Thyroid gland (tissue), 4 donors: ENCODE measurements at regions not wholly inside any gene's neighbourhood (a gene's known extent, or its start where the extent isn't known, plus 50 kb on each side); places are given as distances from the start of the nearest gene placed in this dataset.

ENCODE experiments used
- DNase-seq, 2 donors: peaks; one replicate each; pipeline ENCODE4 v3.0.0-alpha.2; 2019
- H3K27ac ChIP-seq, 3 donors: fragments of 200-600 bp; sonication (generic); 1 replicate in 2 of 3; 2 replicates in 1 of 3; pipeline ENCODE4 v1.5.1; 2016 to 2019; ENCODE audit warnings: mild to moderate bottlenecking in 1 of 3, moderate library complexity in 1 of 3
- H3K27me3 ChIP-seq: fragments of 200-600 bp; sonication (generic); one replicate; pipeline ENCODE4 v1.5.1; 2019
- H3K36me3 ChIP-seq, 2 donors: fragments of 200-600 bp; sonication (generic); one replicate each; pipeline ENCODE4 v1.5.1; 2016 to 2019
- H3K4me1 ChIP-seq, 2 donors: fragments of 200-600 bp; sonication (generic); one replicate each; pipeline ENCODE4 v1.5.1; 2017 to 2019
- H3K4me3 ChIP-seq, 3 donors: fragments of 200-600 bp; sonication (generic); replicated peaks in 1 of 3; 1 replicate in 2 of 3; 2 replicates in 1 of 3; pipeline ENCODE4 v1.5.1; 2016; ENCODE audit warnings: mild to moderate bottlenecking in 1 of 3
- H3K9me3 ChIP-seq: fragments of 200-600 bp; sonication (generic); one replicate; pipeline ENCODE4 v1.5.1; 2017
- CTCF ChIP-seq, 6 experiments: fragments of 200-600 bp in 3 of 6; fragments of 450-650 bp in 3 of 6; sonication (generic) in 3 of 6; IDR thresholded peaks; one replicate each; pipeline ENCODE4 v1.5.1; 2016 to 2019; ENCODE audit warnings: antibody characterized with exemption in 6 of 6, mild to moderate bottlenecking in 2 of 6, inconsistent platforms in 1 of 6, moderate library complexity in 1 of 6
- POLR2A ChIP-seq, 2 donors: fragments of 450-650 bp; IDR thresholded peaks; one replicate each; pipeline ENCODE4 v1.6.1; 2017; ENCODE audit warnings: antibody characterized with exemption in 2 of 2, mild to moderate bottlenecking in 2 of 2, moderate library complexity in 1 of 2
- WGBS, 2 donors: methylation state at CpG; one replicate each; pipeline ENCODE4 v1.1.5; 2017; 5-methylcytosine and 5-hydroxymethylcytosine counted together
- intact Hi-C: fragments of 100-400 bp; cut with DNase I; formaldehyde crosslinking; loops from one replicate; pipeline ENCODE4 v1.15.1; 2023

GRCh38 chr1:73899311-73899710, 298.7 kb downstream of the LRRIQ3 start:
- Histone ChIP-seq H3K9me3 (no peaks in the 10 kb centered on the region), H3K4me3 (no peak overlapping the region), H3K4me1 (no peaks in the 10 kb centered on the region), H3K27me3 (no peaks in the 10 kb centered on the region), H3K36me3 (no peaks in the 10 kb centered on the region), H3K27ac (no peak overlapping the region)
- TF ChIP-seq POLR2A (IDR thresholded peaks at IDR 0.05) = no peak
- TF ChIP-seq CTCF (IDR thresholded peaks at IDR 0.05) = no peak
- intact Hi-C loops = no loop called here
- WGBS, 2 donors = 36 to 47% methylated on average over 3 of the region's 3 CpGs
- no peak for DNase-seq

GRCh38 chr1:73898540-73898939, 299.4 kb downstream of the LRRIQ3 start:
- H3K9me3 ChIP-seq = no peaks in the 10 kb centered on the region
- no peaks in the 10 kb centered on the region for H3K36me3 ChIP-seq
- 76 to 84% methylated on average over 3 of the region's 3 CpGs for WGBS, 2 donors
- no peaks in the 10 kb centered on the region for H3K27me3 ChIP-seq
- intact Hi-C loops = no loop called here
- H3K4me3 ChIP-seq = no peak overlapping the region
- no peaks in the 10 kb centered on the region for H3K4me1 ChIP-seq
- H3K27ac ChIP-seq = no peak overlapping the region
- TF ChIP-seq CTCF (IDR thresholded peaks at IDR 0.05) (no peak), POLR2A (IDR thresholded peaks at IDR 0.05) (no peak)
- no peak for DNase-seq

GRCh38 chr1:73887412-73887811, 310.6 kb downstream of the LRRIQ3 start:
- intact Hi-C loops = no loop called here
- Histone ChIP-seq H3K9me3 (no peaks in the 10 kb centered on the region), H3K36me3 (no peaks in the 10 kb centered on the region), H3K27me3 (no peaks in the 10 kb centered on the region), H3K4me1 (no peaks in the 10 kb centered on the region), H3K27ac (no peak overlapping the region), H3K4me3 (no peak overlapping the region)
- 72 to 89% methylated on average over 3 of the region's 3 CpGs for WGBS, 2 donors
- no peak for DNase-seq
- TF ChIP-seq POLR2A (IDR thresholded peaks at IDR 0.05) (no peak), CTCF (IDR thresholded peaks at IDR 0.05) (no peak)

- WGBS, 2 donors = 57 to 65% methylated on average over 2 of the region's 2 CpGs
- Histone ChIP-seq H3K36me3 (no peaks in the 10 kb centered on the region), H3K4me3 (no peak overlapping the region), H3K4me1 (no peaks in the 10 kb centered on the region), H3K27me3 (no peaks in the 10 kb centered on the region), H3K27ac (no peak overlapping the region), H3K9me3 (no peaks in the 10 kb centered on the region)
- no peak for DNase-seq
- no peak for TF ChIP-seq CTCF (IDR thresholded peaks at IDR 0.05)
- no peak for TF ChIP-seq POLR2A (IDR thresholded peaks at IDR 0.05)
- intact Hi-C loops = no loop called here
Measured at GRCh38 chr1:73886716-73887115, 311.3 kb downstream of the LRRIQ3 start.

GRCh38 chr1:73874806-73875205, 323.2 kb downstream of the LRRIQ3 start:
- DNase-seq = no peak
- intact Hi-C loops = no loop called here
- Histone ChIP-seq H3K4me3 (no peak overlapping the region), H3K9me3 (no peaks in the 10 kb centered on the region), H3K4me1 (peaks cover 0 to 8% of the 10 kb centered on the region in 2 donors), H3K27me3 (no peaks in the 10 kb centered on the region), H3K36me3 (no peaks in the 10 kb centered on the region), H3K27ac (no peak overlapping the region)
- no peak for TF ChIP-seq POLR2A (IDR thresholded peaks at IDR 0.05)
- no peak for TF ChIP-seq CTCF (IDR thresholded peaks at IDR 0.05)
- 87 to 91% methylated on average over 1 of the region's 1 CpG for WGBS, 2 donors
